BJ (cell line): ENCODE measurements at regions not wholly inside any gene's neighbourhood (a gene's known extent, or its start where the extent isn't known, plus 50 kb on each side); places are given as distances from the start of the nearest gene placed in this dataset.
"Not testable (repeated sequence)": the region's sequence is repeated elsewhere in the genome, so short reads cannot be mapped to it uniquely, and the experiment has no call there.

Experiments used
- CTCF ChIA-PET: fragments of 350-600 bp; formaldehyde crosslinking; extraction: SDS; loops from one replicate; lab custom pipeline; 2021; ENCODE audit warnings: antibody characterized with exemption, inconsistent platforms; lab: Yijun Ruan, JAX
- POLR2A ChIA-PET: fragments of 300-600 bp; sonication (Branson Sonifier 250); formaldehyde crosslinking; extraction: SDS; loops from one replicate; lab custom pipeline; 2021; ENCODE audit warnings: antibody characterized with exemption; lab: Charles Lee
- DNase-seq: peaks from one replicate; pipeline ENCODE4 v3.0.0-alpha.2; 2011; ENCODE audit warnings: low read depth
- H3K27me3 ChIP-seq: 2 replicates; pipeline ENCODE4 v1.6.0; 2011; ENCODE audit warnings: low read length; ENCODE audit not compliant: control insufficient read depth, insufficient read depth
- H3K36me3 ChIP-seq: 2 replicates; pipeline ENCODE4 v1.5.1; 2011; ENCODE audit warnings: low read length; ENCODE audit not compliant: control insufficient read depth, insufficient read depth
- H3K4me3 ChIP-seq: 2 replicates; pipeline ENCODE4 v1.5.1; 2011; ENCODE audit warnings: low read depth, mild to moderate bottlenecking, control low read depth, low read length
- TF ChIP-seq, protein P1 (sequence below): IDR thresholded peaks from 2 replicates; pipeline ENCODE4 v1.5.1; 2011; ENCODE audit warnings: low read depth, mild to moderate bottlenecking, control low read depth, inconsistent platforms, low read length, moderate library complexity; ENCODE audit not compliant: insufficient read depth

DNA sequence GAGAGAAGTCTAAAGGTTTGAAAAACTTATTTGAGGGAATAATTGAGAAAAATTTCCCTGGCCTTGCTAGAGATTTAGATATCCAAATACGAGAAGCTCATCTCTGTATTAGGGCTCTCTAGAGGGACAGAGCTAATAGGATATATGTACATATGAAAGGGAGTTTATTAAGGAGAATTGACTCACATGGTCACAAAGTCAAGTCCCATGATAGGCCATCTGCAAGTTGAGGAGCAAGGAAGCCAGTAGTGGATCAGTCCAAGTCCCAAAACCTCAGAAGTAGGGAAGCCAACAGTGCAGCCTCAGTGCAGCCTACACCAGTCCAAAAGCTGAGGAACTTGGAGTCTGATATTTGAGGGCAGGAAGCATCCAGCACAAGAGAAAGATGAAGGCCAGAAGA, 126.7 kb downstream of the PJA2 start:
- H3K4me3 ChIP-seq, H3K27me3 ChIP-seq, H3K36me3 ChIP-seq, CTCF ChIA-PET, DNase-seq, POLR2A ChIA-PET: not testable (repeated sequence)

DNA sequence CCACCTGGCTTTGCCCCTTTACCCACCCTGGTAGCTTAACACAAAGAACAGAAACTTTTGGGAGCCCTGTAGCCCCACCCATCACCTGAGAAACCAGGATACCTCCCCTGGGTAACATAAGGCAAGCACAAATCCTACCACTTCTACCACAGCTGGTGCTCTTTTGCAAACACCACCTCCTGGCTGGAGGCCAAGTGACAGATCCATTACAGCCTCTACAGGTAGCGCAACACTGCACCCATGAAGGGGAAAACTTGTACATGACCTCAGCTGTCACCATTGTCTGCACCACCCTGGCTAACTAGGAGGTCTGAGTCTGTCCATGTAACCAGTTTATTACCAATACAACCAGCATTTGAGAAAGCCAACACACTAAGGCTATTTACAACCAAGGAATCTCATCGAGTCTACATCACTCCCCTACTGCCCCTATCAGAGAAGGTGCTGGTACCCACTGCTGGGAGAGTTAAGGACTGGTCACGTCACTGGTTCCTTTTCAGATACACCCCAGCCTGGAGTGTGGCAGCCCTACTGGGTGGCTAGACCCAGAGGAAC, 128.6 kb downstream of the PJA2 start:
- H3K4me3 ChIP-seq: no peak overlapping the region
- H3K36me3 ChIP-seq: no peaks in the 10 kb centered on the region
- no peak for DNase-seq
- ChIA-PET CTCF (interaction anchor here (0.5 kb wide), 1 partner anchor 255 kb away, joined by 4 read pairs; no protein-coding TSS in a partner anchor), POLR2A (no interaction called here)
- H3K27me3 ChIP-seq: peaks cover 1% of the 10 kb centered on the region; the same call in 1 of the 2 replicates
- TF ChIP-seq, protein P1, sequence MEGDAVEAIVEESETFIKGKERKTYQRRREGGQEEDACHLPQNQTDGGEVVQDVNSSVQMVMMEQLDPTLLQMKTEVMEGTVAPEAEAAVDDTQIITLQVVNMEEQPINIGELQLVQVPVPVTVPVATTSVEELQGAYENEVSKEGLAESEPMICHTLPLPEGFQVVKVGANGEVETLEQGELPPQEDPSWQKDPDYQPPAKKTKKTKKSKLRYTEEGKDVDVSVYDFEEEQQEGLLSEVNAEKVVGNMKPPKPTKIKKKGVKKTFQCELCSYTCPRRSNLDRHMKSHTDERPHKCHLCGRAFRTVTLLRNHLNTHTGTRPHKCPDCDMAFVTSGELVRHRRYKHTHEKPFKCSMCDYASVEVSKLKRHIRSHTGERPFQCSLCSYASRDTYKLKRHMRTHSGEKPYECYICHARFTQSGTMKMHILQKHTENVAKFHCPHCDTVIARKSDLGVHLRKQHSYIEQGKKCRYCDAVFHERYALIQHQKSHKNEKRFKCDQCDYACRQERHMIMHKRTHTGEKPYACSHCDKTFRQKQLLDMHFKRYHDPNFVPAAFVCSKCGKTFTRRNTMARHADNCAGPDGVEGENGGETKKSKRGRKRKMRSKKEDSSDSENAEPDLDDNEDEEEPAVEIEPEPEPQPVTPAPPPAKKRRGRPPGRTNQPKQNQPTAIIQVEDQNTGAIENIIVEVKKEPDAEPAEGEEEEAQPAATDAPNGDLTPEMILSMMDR: no peak

DNA sequence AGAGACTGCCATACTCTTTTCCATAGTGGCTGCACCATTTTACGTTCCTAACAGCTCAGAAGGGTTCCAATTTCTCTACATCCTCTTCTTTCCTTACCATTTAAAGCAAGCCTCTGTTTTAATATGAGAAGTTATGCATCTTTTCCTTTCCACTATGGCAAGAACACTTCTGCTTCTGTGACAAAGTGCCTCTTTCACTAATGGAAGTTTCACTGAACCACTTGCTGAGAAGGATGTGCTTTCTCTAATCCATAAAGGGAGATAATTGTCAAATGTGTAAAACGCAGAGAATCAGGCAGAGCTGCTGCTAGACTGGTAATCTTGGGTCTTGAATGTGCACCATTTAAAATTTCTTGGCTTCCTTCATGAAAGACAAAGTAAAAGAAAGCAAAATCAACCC, 131.6 kb downstream of the PJA2 start:
- peaks cover 1% of the 10 kb centered on the region; the same call in 1 of the 2 replicates for H3K27me3 ChIP-seq
- no peak overlapping the region for H3K4me3 ChIP-seq
- DNase-seq: no peak
- ChIA-PET CTCF (no interaction called here), POLR2A (no interaction called here)
- TF ChIP-seq, protein P1: no peak
- H3K36me3 ChIP-seq: no peaks in the 10 kb centered on the region

DNA sequence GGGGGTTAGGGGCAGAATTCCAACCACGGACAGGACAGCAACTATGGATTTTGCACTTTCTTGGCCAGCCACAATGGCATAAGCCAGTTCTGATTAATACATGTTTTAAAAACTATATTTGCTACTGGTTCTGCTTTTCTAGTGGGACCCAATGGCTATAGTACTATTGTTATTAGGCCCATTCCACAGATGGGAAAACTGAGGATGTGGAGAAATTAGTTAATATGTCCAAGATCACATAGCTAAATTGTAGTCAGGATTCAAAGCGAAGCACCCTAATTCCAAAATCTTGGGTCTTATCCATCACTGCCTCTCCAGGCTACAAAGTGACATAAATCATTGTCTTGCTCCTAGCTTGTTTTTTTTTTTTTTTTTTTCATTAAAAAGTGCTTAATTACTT, 133.9 kb downstream of the PJA2 start:
- ChIA-PET CTCF (interaction anchor here (0.7 kb wide), 1 partner anchor 733 kb away, joined by 3 read pairs; no protein-coding TSS in a partner anchor), POLR2A (interaction anchor here (0.6 kb wide), 1 partner anchor 27 kb away, joined by 9 read pairs; no protein-coding TSS in a partner anchor)
- TF ChIP-seq, protein P1: no peak

DNA sequence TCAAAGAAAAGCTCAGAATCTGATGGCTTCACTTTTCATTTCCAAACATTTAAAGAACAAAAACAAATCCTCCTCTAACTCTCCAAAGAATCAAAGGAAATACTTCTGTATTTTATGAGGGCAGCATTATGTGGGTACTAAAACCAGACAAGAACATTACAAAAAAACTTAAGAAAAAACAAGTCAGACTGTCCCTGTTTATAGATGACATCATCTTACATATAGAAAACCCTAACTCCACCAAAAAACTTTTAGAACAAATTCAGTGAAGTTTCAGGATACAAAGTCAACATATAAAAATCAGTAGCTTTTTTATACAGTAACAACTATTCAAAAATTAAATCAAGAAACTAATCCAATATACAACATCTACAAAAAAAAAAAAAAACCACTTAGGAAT, 136.2 kb downstream of the PJA2 start:
- DNase-seq: no peak
- Histone ChIP-seq H3K4me3 (no peak overlapping the region), H3K27me3 (peaks cover 1% of the 10 kb centered on the region; the same call in 1 of the 2 replicates), H3K36me3 (no peaks in the 10 kb centered on the region)
- ChIA-PET POLR2A (no interaction called here), CTCF (no interaction called here)
- TF ChIP-seq, protein P1: no peak

More for the DNA sequence above, 133.9 kb downstream of the PJA2 start:
- Histone ChIP-seq H3K36me3 (no peaks in the 10 kb centered on the region), H3K27me3 (peaks cover 1% of the 10 kb centered on the region; the same call in 1 of the 2 replicates), H3K4me3 (no peak overlapping the region)
- no peak for DNase-seq

DNA sequence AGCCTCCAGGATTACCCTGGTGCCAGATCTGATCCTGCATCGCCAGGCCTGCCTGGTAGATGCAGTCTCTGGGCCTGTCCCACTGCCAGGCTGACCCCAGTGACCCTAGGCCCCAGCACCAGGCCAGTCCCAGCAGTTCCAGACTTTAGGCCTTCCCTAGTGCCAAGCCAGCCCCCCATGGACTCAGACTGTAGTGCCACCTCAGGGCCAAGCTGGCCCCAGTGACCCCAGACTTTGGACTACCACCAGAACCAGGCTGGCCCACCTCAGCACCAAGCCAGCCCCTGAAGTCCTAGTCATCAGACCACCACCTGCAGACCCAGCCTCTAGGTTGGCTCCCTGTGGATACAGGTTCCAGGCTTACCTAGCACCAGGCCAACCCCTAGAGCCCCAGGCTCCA, 142.5 kb downstream of the PJA2 start:
- TF ChIP-seq, protein P1: no peak
- Histone ChIP-seq H3K36me3 (no peaks in the 10 kb centered on the region), H3K27me3 (no peaks in the 10 kb centered on the region), H3K4me3 (no peak overlapping the region)
- POLR2A ChIA-PET: no interaction called here
- CTCF ChIA-PET: no interaction called here
- DNase-seq: no peak
